OCI-LY1 (cell line): ENCODE measurements at regions not wholly inside any gene's neighbourhood (a gene's known extent, or its start where the extent isn't known, plus 50 kb on each side); places are given as distances from the start of the nearest gene placed in this dataset.

Source experiments
- H2AFZ ChIP-seq: fragments of 200-600 bp; sonication (generic), shearing (Covaris generic); 2 replicates; pipeline ENCODE4 v1.6.0; 2014; ENCODE audit warnings: antibody characterized with exemption, mild to moderate bottlenecking, low read length
- H3F3A ChIP-seq: fragments of 200-600 bp; sonication (generic), shearing (Covaris generic); 2 replicates; pipeline ENCODE4 v1.6.0; 2014; ENCODE audit warnings: mild to moderate bottlenecking, antibody characterized with exemption, low read length, moderate library complexity; ENCODE audit not compliant: insufficient read depth
- H3K27ac ChIP-seq: fragments of 200-600 bp; sonication (generic); 2 replicates; pipeline ENCODE4 v1.5.1; 2014; ENCODE audit warnings: low read length, mixed run types, mild to moderate bottlenecking, low read depth; ENCODE audit not compliant: poor library complexity, severe bottlenecking
- H3K27me3 ChIP-seq: fragments of 200-600 bp; sonication (generic); 2 replicates; pipeline ENCODE4 v1.6.0; 2014; ENCODE audit warnings: antibody characterized with exemption, mild to moderate bottlenecking, low read length, moderate library complexity; ENCODE audit not compliant: insufficient read depth
- H3K36me3 ChIP-seq: fragments of 200-600 bp; sonication (generic); 2 replicates; pipeline ENCODE4 v1.6.1; 2014; ENCODE audit warnings: mild to moderate bottlenecking, antibody characterized with exemption, low read length, moderate library complexity, mixed read lengths; ENCODE audit not compliant: insufficient read depth
- H3K4me1 ChIP-seq: fragments of 200-600 bp; sonication (generic); 2 replicates; pipeline ENCODE4 v1.5.1; 2014; ENCODE audit warnings: mild to moderate bottlenecking, low read length, moderate library complexity; ENCODE audit not compliant: insufficient read depth, severe bottlenecking
- H3K4me2 ChIP-seq: fragments of 200-600 bp; sonication (generic), shearing (Covaris generic); 2 replicates; pipeline ENCODE4 v1.6.1; 2014; ENCODE audit warnings: low read length
- H3K4me3 ChIP-seq: fragments of 200-600 bp; sonication (generic); 2 replicates; pipeline ENCODE4 v1.5.1; 2014; ENCODE audit warnings: low read length, low read depth, mild to moderate bottlenecking, mixed read lengths; ENCODE audit not compliant: poor library complexity, severe bottlenecking
- H3K79me2 ChIP-seq: fragments of 200-600 bp; shearing (Covaris generic); 2 replicates; pipeline ENCODE4 v1.6.1; 2016; ENCODE audit warnings: mixed run types, low read length, mixed read lengths; ENCODE audit not compliant: insufficient read depth
- H3K9ac ChIP-seq: fragments of 200-600 bp; sonication (generic), shearing (Covaris generic); 2 replicates; pipeline ENCODE4 v1.6.1; 2014; ENCODE audit warnings: mild to moderate bottlenecking, low read length, mixed read lengths
- H3K9me2 ChIP-seq: fragments of 200-600 bp; sonication (generic), shearing (Covaris generic); 2 replicates; pipeline ENCODE4 v1.6.1; 2014; ENCODE audit warnings: low read depth, mild to moderate bottlenecking, low read length, mixed read lengths
- H3K9me3 ChIP-seq: fragments of 200-600 bp; shearing (Covaris generic); 2 replicates; pipeline ENCODE4 v1.6.1; 2014; ENCODE audit warnings: low read length, mixed read lengths
- H4K20me1 ChIP-seq: fragments of 200-600 bp; sonication (generic), shearing (Covaris generic); 2 replicates; pipeline ENCODE4 v1.6.0; 2016; ENCODE audit warnings: mild to moderate bottlenecking, low read length; ENCODE audit not compliant: insufficient read depth
- EZH2 ChIP-seq: fragments of 200-600 bp; sonication (generic), shearing (Covaris generic); IDR thresholded peaks from 2 replicates; pipeline ENCODE4 v1.8.0; 2017; ENCODE audit warnings: borderline replicate concordance, mixed run types, mild to moderate bottlenecking, antibody characterized with exemption, low read length, moderate library complexity, mixed read lengths
- TF ChIP-seq, protein P1 (sequence below): fragments of 200-600 bp; sonication (generic), shearing (Covaris generic); IDR thresholded peaks from 2 replicates; pipeline ENCODE4 v1.5.1; 2017; ENCODE audit warnings: mild to moderate bottlenecking, antibody characterized with exemption, low read length, moderate library complexity, mixed read lengths

- TF ChIP-seq EZH2 = no peak
- TF ChIP-seq, protein P1, sequence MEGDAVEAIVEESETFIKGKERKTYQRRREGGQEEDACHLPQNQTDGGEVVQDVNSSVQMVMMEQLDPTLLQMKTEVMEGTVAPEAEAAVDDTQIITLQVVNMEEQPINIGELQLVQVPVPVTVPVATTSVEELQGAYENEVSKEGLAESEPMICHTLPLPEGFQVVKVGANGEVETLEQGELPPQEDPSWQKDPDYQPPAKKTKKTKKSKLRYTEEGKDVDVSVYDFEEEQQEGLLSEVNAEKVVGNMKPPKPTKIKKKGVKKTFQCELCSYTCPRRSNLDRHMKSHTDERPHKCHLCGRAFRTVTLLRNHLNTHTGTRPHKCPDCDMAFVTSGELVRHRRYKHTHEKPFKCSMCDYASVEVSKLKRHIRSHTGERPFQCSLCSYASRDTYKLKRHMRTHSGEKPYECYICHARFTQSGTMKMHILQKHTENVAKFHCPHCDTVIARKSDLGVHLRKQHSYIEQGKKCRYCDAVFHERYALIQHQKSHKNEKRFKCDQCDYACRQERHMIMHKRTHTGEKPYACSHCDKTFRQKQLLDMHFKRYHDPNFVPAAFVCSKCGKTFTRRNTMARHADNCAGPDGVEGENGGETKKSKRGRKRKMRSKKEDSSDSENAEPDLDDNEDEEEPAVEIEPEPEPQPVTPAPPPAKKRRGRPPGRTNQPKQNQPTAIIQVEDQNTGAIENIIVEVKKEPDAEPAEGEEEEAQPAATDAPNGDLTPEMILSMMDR = no peak
- H3K4me2 ChIP-seq = no peak overlapping the region
These were observed 106.7 kb upstream of the GGTLC1 start for GRCh38 chr20:24095303-24095702.

GRCh38 chr20:24089576-24089975, 101.0 kb upstream of the GGTLC1 start:
- Histone ChIP-seq H3K9ac (no peak overlapping the region), H3K27ac (no peak overlapping the region), H3K36me3 (no peaks in the 10 kb centered on the region), H3K4me2 (no peak overlapping the region), H3F3A (no peaks in the 10 kb centered on the region), H3K79me2 (no peaks in the 10 kb centered on the region), H3K9me3 (no peaks in the 10 kb centered on the region), H4K20me1 (no peaks in the 10 kb centered on the region), H3K4me3 (no peak overlapping the region), H2AFZ (no peak overlapping the region), H3K4me1 (no peaks in the 10 kb centered on the region), H3K27me3 (no peaks in the 10 kb centered on the region), H3K9me2 (no peaks in the 10 kb centered on the region)
- no peak for TF ChIP-seq EZH2
- TF ChIP-seq, protein P1 = no peak

More at GRCh38 chr20:24095303-24095702, 106.7 kb upstream of the GGTLC1 start:
- no peak overlapping the region for H2AFZ ChIP-seq
- no peak overlapping the region for H3K9ac ChIP-seq
- no peaks in the 10 kb centered on the region for H3K4me1 ChIP-seq
- H3K27ac ChIP-seq = no peak overlapping the region
- H3K36me3 ChIP-seq = no peaks in the 10 kb centered on the region
- H3K9me2 ChIP-seq = no peaks in the 10 kb centered on the region
- no peaks in the 10 kb centered on the region for H3K79me2 ChIP-seq
- H3K9me3 ChIP-seq = no peaks in the 10 kb centered on the region
- no peaks in the 10 kb centered on the region for H3F3A ChIP-seq
- H3K27me3 ChIP-seq = no peaks in the 10 kb centered on the region
- H4K20me1 ChIP-seq = no peaks in the 10 kb centered on the region
- H3K4me3 ChIP-seq = no peak overlapping the region

DNA sequence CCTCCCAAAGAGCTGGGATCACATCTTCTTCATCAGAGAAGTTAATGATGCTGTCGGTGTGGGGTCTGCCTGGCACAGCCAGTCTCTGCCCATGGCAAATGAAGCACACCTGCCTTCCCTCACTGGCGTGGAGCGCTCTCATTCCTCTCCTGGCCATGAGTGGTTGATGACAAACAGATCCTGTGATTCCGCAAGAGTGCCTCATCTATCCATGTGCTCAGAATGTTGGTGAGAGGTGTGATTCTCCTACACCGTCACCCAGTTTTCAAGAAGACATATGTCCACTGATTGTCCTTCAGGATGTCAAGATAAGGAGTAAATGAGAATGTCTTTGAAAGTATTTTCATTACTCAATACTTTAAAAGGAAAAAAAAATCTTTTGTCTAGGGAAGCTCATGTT, 97.5 kb upstream of the GGTLC1 start:
- H3F3A ChIP-seq = no peaks in the 10 kb centered on the region
- no peak overlapping the region for H3K4me3 ChIP-seq
- no peak overlapping the region for H2AFZ ChIP-seq
- no peaks in the 10 kb centered on the region for H3K79me2 ChIP-seq
- H3K4me2 ChIP-seq = no peak overlapping the region
- no peaks in the 10 kb centered on the region for H3K36me3 ChIP-seq
- H3K27me3 ChIP-seq = no peaks in the 10 kb centered on the region
- TF ChIP-seq, protein P1 = no peak
- TF ChIP-seq EZH2 = no peak
- no peak overlapping the region for H3K27ac ChIP-seq
- no peaks in the 10 kb centered on the region for H4K20me1 ChIP-seq
- no peak overlapping the region for H3K9ac ChIP-seq
- no peaks in the 10 kb centered on the region for H3K9me2 ChIP-seq
- H3K4me1 ChIP-seq = no peaks in the 10 kb centered on the region
- H3K9me3 ChIP-seq = no peaks in the 10 kb centered on the region
